GM12878 (cell line): ENCODE measurements at regions not wholly inside any gene's neighbourhood (a gene's known extent, or its start where the extent isn't known, plus 50 kb on each side); places are given as distances from the start of the nearest gene placed in this dataset.

Source experiments
- ATAC-seq: fragments of 200-7000 bp; cut with Tn5 transposase; 3 replicates; pipeline ENCODE4 v1.9.1; 2020; ENCODE audit warnings: mild to moderate bottlenecking, moderate library complexity
- BruUV-seq: library from RNA; stranded (reverse); fragments of 400-500 nt; replicated peaks from 2 replicates; lab custom pipeline; 2021; lab: Mats Ljungman, UMichigan
- CTCF ChIA-PET: fragments of 300-600 bp; sonication (Branson Sonifier 250); formaldehyde crosslinking; extraction: SDS; loops from one replicate; lab custom pipeline; 2021; ENCODE audit warnings: inconsistent platforms; lab: Yijun Ruan, JAX
- POLR2A ChIA-PET: fragments of 350-600 bp; formaldehyde crosslinking; extraction: SDS; loops from one replicate; lab custom pipeline; 2021; ENCODE audit warnings: inconsistent platforms; lab: Charles Lee
- RAD21 ChIA-PET: fragments of 300-600 bp; sonication (Branson Sonifier 250); formaldehyde crosslinking; loops from one replicate; lab custom pipeline; 2023; ENCODE audit warnings: antibody characterized with exemption; ENCODE audit not compliant: unreplicated experiment; lab: Charles Lee
- SMC1A ChIA-PET: fragments of 300-600 bp; sonication (Branson Sonifier 250); formaldehyde crosslinking; loops from one replicate; lab custom pipeline; 2023; ENCODE audit not compliant: unreplicated experiment, uncharacterized antibody; lab: Charles Lee
- DNase-seq: peaks from one replicate; pipeline ENCODE4 v3.0.0-alpha.2; 2011; ENCODE audit warnings: low read depth, low spot score
- FAIRE-seq: peaks from 3 replicates; lab custom pipeline; 2011; peaks lifted over from hg19 to GRCh38; lab: Jason Lieb, UNC
- H2AFZ ChIP-seq: 2 replicates; pipeline ENCODE4 v1.6.0; 2011; ENCODE audit warnings: low read depth, low read length, control low read depth; ENCODE audit not compliant: control insufficient read depth
- H3K27ac ChIP-seq: 2 replicates; pipeline ENCODE4 v1.5.1; 2011; ENCODE audit warnings: control low read depth; ENCODE audit not compliant: control insufficient read depth, insufficient read depth
- H3K27me3 ChIP-seq, 2 experiments: replicated peaks in 1 of 2; 2 replicates each; pipeline versions ENCODE4 v1.6.0 to v1.6.1; 2011; ENCODE audit warnings: low read length in 1 of 2; ENCODE audit not compliant: control insufficient read depth in 2 of 2, insufficient read depth in 2 of 2
- H3K36me3 ChIP-seq, 2 experiments: 2 replicates each; pipeline ENCODE4 v1.5.1; 2011; ENCODE audit warnings: low read length in 1 of 2; ENCODE audit not compliant: control insufficient read depth in 2 of 2, insufficient read depth in 2 of 2
- H3K4me1 ChIP-seq: 2 replicates; pipeline ENCODE4 v1.6.1; 2011; ENCODE audit warnings: mild to moderate bottlenecking, low read length, moderate library complexity, mixed read lengths; ENCODE audit not compliant: control insufficient read depth, insufficient read depth
- H3K4me2 ChIP-seq: 2 replicates; pipeline ENCODE4 v1.6.0; 2011; ENCODE audit warnings: control low read depth; ENCODE audit not compliant: control insufficient read depth, insufficient read depth
- H3K4me3 ChIP-seq: fragments of 200-600 bp; sonication (generic); 2 replicates; pipeline ENCODE4 v1.5.1; 2016
- H3K79me2 ChIP-seq: 2 replicates; pipeline ENCODE4 v1.6.0; 2011; ENCODE audit warnings: low read length; ENCODE audit not compliant: control insufficient read depth, insufficient read depth
- H3K9ac ChIP-seq: 2 replicates; pipeline ENCODE4 v1.8.0; 2011; ENCODE audit warnings: low read length, control low read depth, mixed read lengths; ENCODE audit not compliant: control insufficient read depth, insufficient read depth
- H3K9me3 ChIP-seq: replicated peaks from 3 replicates; pipeline ENCODE4 v1.5.1; 2011; ENCODE audit warnings: mild to moderate bottlenecking, low read length; ENCODE audit not compliant: control insufficient read depth, insufficient read depth
- H4K20me1 ChIP-seq: 2 replicates; pipeline ENCODE4 v1.6.0; 2011; ENCODE audit not compliant: control insufficient read depth, insufficient read depth
- BCL11A ChIP-seq: IDR thresholded peaks from 2 replicates; pipeline ENCODE4 v1.6.1; 2011; ENCODE audit warnings: low read depth, low read length
- BCLAF1 ChIP-seq: fragments of 450-650 bp; IDR thresholded peaks from 2 replicates; pipeline ENCODE4 v1.6.1; 2017; ENCODE audit warnings: antibody characterized with exemption, mild to moderate bottlenecking, moderate library complexity
- BMI1 ChIP-seq: fragments of 450-650 bp; IDR thresholded peaks from 2 replicates; pipeline ENCODE4 v1.6.1; 2016; ENCODE audit warnings: mild to moderate bottlenecking, moderate library complexity, borderline replicate concordance
- CHD4 ChIP-seq: fragments of 200-600 bp; sonication (generic); IDR thresholded peaks from 2 replicates; pipeline ENCODE4 v1.6.1; 2016; ENCODE audit warnings: mild to moderate bottlenecking
- IKZF1 ChIP-seq: fragments of 450-650 bp; conservative IDR thresholded peaks from 2 replicates; pipeline ENCODE4 v1.6.1; 2017; ENCODE audit warnings: antibody characterized with exemption, mild to moderate bottlenecking
- JUNB ChIP-seq: IDR thresholded peaks from 2 replicates; pipeline ENCODE4 v1.6.1; 2016; ENCODE audit warnings: antibody characterized with exemption, mild to moderate bottlenecking
- LARP7 ChIP-seq: fragments of 450-650 bp; IDR thresholded peaks from 2 replicates; pipeline ENCODE4 v1.6.1; 2017; ENCODE audit warnings: mild to moderate bottlenecking
- NBN ChIP-seq: fragments of 450-650 bp; IDR thresholded peaks from 2 replicates; pipeline ENCODE4 v1.6.1; 2016
- PBX3 ChIP-seq: IDR thresholded peaks from 2 replicates; pipeline ENCODE4 v1.6.1; 2011; ENCODE audit warnings: mild to moderate bottlenecking, low read depth, low read length, moderate library complexity; ENCODE audit not compliant: insufficient replicate concordance
- PML ChIP-seq: IDR thresholded peaks from 2 replicates; pipeline ENCODE4 v1.6.1; 2012; ENCODE audit warnings: low read length, inconsistent platforms
- RCOR1 ChIP-seq: conservative IDR thresholded peaks from 2 replicates; pipeline ENCODE4 v1.6.1; 2012; ENCODE audit warnings: low read depth, low read length, improper control_type of control experiment
- ZBTB11 ChIP-seq: fragments of 450-650 bp; formaldehyde crosslinking; IDR thresholded peaks from 2 replicates; pipeline ENCODE4 v1.5.0; 2022; ENCODE audit warnings: mild to moderate bottlenecking, missing genetic modification characterization
- ZNF384 ChIP-seq: IDR thresholded peaks from 2 replicates; pipeline ENCODE4 v1.6.1; 2012; ENCODE audit warnings: low read depth, mild to moderate bottlenecking, low read length, improper control_type of control experiment, borderline replicate concordance
- WGBS: methylation state at CpG from one replicate; pipeline ENCODE4 v1.1.6; 2016; ENCODE audit warnings: low lambda C conversion rate; ENCODE audit not compliant: insufficient replicate concordance, insufficient coverage; ENCODE audit errors: missing lambda C conversion rate; 5-methylcytosine and 5-hydroxymethylcytosine counted together
- in situ Hi-C: fragments of 300-500 bp; cut with MboI; formaldehyde crosslinking; loops from 9 replicates; pipeline ENCODE4 v1.14.3; 2018; ENCODE audit warnings: mixed read lengths
- intact Hi-C: fragments of 100-400 bp; cut with micrococcal nuclease; formaldehyde crosslinking; loops from one replicate; pipeline ENCODE4 v1.14.2; 2022; ENCODE audit not compliant: unreplicated experiment

GRCh38 chr11:69361048-69361447, 67.1 kb downstream of the MYEOV start (continued):
- no peak for TF ChIP-seq BMI1

- ChIA-PET SMC1A (interaction anchor here (0.6 to 1.4 kb wide), 2 partner anchors 80 to 205 kb away, joined by 3 to 4 read pairs; no protein-coding TSS in a partner anchor), RAD21 (no interaction called here), POLR2A (no interaction called here), CTCF (interaction anchor here (0.6 to 1.3 kb wide), 3 partner anchors 12 to 265 kb away, joined by 3 to 4 read pairs (median 3); no protein-coding TSS in a partner anchor)
- ATAC-seq (no peak), FAIRE-seq (no peak), DNase-seq (no peak)
- Histone ChIP-seq H3K9me3 (no peaks in the 10 kb centered on the region; the same call in 2 of the 3 replicates), H3K4me1 (no peaks in the 10 kb centered on the region), H3K9ac (no peak overlapping the region), H3K4me3 (no peak overlapping the region), H2AFZ (no peak overlapping the region), H3K27me3 (no peaks in the 10 kb centered on the region), H3K36me3 (no peaks in the 10 kb centered on the region), H3K79me2 (no peaks in the 10 kb centered on the region), H4K20me1 (no peaks in the 10 kb centered on the region), H3K4me2 (no peak overlapping the region), H3K27ac (no peak overlapping the region)
- 45% methylated on average over 9 of the region's 9 CpGs for WGBS
- in situ Hi-C loops, result no loop called here
- BruUV-seq, result no TSS peak
- no peak for TF ChIP-seq NBN
- TF ChIP-seq PBX3, result no peak
- no peak for TF ChIP-seq PML
- no peak for TF ChIP-seq IKZF1
- TF ChIP-seq JUNB, result no peak
- no peak for TF ChIP-seq RCOR1
- TF ChIP-seq LARP7, result no peak
- TF ChIP-seq BCLAF1, result no peak
- TF ChIP-seq ZBTB11 (CRISPR knock-in tag), result no peak
- TF ChIP-seq ZNF384, result no peak
- TF ChIP-seq BCL11A, result no peak
- no peak for TF ChIP-seq CHD4
- intact Hi-C loops, result no loop called here
These were observed 67.5 kb downstream of the MYEOV start for GRCh38 chr11:69361466-69361865.
